ENCODE measurements at regions not wholly inside any gene's neighbourhood (a gene's known extent, or its start where the extent isn't known, plus 50 kb on each side); places are given as distances from the start of the nearest gene placed in this dataset.
"Not testable (repeated sequence)": the region's sequence is repeated elsewhere in the genome, so short reads cannot be mapped to it uniquely, and the experiment has no call there.

DNA sequence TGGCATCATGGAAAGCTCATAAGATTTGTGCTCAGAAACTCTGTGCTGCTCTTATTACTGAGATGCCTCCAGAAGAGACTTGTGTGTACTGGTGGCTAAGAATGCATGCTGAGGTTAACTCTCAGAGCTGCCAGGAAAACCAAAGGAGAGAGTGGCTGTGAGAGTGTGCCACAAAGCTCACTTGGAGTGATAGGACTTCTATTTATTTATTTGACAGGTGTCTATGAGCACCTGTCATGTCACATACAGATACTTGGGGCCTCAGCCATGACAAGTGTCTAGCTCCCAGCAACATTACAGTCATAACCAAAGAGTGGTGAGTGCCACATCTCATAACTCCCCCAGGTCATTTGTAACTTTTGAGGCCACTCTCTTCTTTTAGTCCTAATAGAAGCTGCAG, 72.2 kb upstream of the ZNG1B start:
- ChIA-PET CTCF (ENCODE audit: partially characterized antibody) (interaction anchor here (0.7 to 2.0 kb wide), 14 partner anchors 25 to 285 kb away, joined by 3 to 11 read pairs (median 4); no protein-coding TSS in a partner anchor), POLR2A (ENCODE audit: partially characterized antibody) (interaction anchor here (0.7 to 1.5 kb wide), 2 partner anchors 122 to 167 kb away, joined by 3 read pairs; no protein-coding TSS in a partner anchor)
- H3K4me2 ChIP-seq (ENCODE audit: insufficient read depth in 1 of 2, low read depth in 2 of 2, low read length in 2 of 2); H3K14ac ChIP-seq (ENCODE audit: insufficient read length); H3K36me3 ChIP-seq (ENCODE audit: control insufficient read depth in 2 of 4, insufficient read depth in 4 of 4, low read length in 3 of 4); H3K27me3 ChIP-seq (replicated peaks in 1 of 4; ENCODE audit: control insufficient read depth in 3 of 4, extremely low read depth in 1 of 4, insufficient read depth in 3 of 4, low read length in 3 of 4); H4K8ac ChIP-seq (ENCODE audit: extremely low read depth, insufficient read depth, low read length); H4K20me1 ChIP-seq (replicated peaks in 1 of 2; ENCODE audit: control insufficient read depth in 1 of 2, insufficient read depth in 2 of 2, low read length in 2 of 2); DNase-seq (ENCODE audit: low read depth in 1 of 2, low spot score in 2 of 2); H2BK20ac ChIP-seq (ENCODE audit: low read length); H3K27ac ChIP-seq (ENCODE audit: low read depth, low read length); H4K5ac ChIP-seq (ENCODE audit: insufficient read length, low read depth, low read length); H2BK120ac ChIP-seq (replicated peaks; ENCODE audit: low read depth, low read length); FAIRE-seq; H3K23me2 ChIP-seq (ENCODE audit: low read depth, low read length); H3K79me2 ChIP-seq (ENCODE audit: control insufficient read depth in 1 of 2, insufficient read depth in 2 of 2, low read length in 2 of 2); H3K18ac ChIP-seq (ENCODE audit: extremely low read depth, low read length); H3K79me1 ChIP-seq (ENCODE audit: low read depth, low read length); H3K23ac ChIP-seq (ENCODE audit: insufficient read length); H2AFZ ChIP-seq (ENCODE audit: low read length); H3K4ac ChIP-seq (replicated peaks; ENCODE audit: insufficient read length, low read depth, low read length); H3K9ac ChIP-seq (replicated peaks in 1 of 4; ENCODE audit: extremely low read depth in 1 of 4, low read depth in 3 of 4, low read length in 3 of 4); H3K4me1 ChIP-seq (replicated peaks in 1 of 4; ENCODE audit: control insufficient read depth in 3 of 4, insufficient read depth in 4 of 4, low read length in 3 of 4); H2AK5ac ChIP-seq (ENCODE audit: low read depth, low read length); H3K4me3 ChIP-seq (ENCODE audit: extremely low read depth in 1 of 4, insufficient read depth in 2 of 4, low read depth in 3 of 4, low read length in 4 of 4); H4K91ac ChIP-seq (replicated peaks; ENCODE audit: insufficient read length, low read length); H2BK12ac ChIP-seq (ENCODE audit: low read depth, low read length); H2BK5ac ChIP-seq (ENCODE audit: low read depth, low read length); H2BK15ac ChIP-seq (ENCODE audit: low read length); H3K9me3 ChIP-seq (ENCODE audit: insufficient read depth in 2 of 2, low read depth in 1 of 2, low read length in 1 of 2); H3K56ac ChIP-seq (replicated peaks; ENCODE audit: insufficient read length, low read depth, low read length): not testable (repeated sequence)
